T-helper 1 cell (primary cell): ENCODE measurements at regions not wholly inside any gene's neighbourhood (a gene's known extent, or its start where the extent isn't known, plus 50 kb on each side); places are given as distances from the start of the nearest gene placed in this dataset.

ENCODE experiments used
- DNase-seq, 5 donors: peaks; one replicate each; pipeline ENCODE4 v3.0.0-alpha.2; 2012 to 2020

DNA sequence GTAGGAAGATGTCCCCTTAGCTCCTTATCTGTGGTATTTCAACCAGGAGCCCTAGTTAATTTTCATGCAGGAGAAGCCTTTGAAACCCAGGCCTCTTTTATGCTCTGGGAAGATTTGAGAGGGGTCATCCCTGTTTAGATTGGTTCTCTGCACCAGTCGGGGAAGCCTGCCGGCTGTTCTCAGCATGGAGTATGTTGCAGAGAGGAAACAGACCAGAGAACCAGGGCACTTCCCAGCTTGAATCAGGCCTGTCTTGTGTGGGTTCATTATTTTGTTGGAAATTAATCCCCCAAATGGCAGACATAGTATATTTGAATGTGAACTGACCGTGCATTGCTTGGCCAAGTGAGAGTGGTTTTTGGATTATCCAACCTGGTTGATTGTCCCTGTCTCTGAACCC is 1082.1 kb upstream of the RBFOX1 start:
- no peak for DNase-seq

DNA sequence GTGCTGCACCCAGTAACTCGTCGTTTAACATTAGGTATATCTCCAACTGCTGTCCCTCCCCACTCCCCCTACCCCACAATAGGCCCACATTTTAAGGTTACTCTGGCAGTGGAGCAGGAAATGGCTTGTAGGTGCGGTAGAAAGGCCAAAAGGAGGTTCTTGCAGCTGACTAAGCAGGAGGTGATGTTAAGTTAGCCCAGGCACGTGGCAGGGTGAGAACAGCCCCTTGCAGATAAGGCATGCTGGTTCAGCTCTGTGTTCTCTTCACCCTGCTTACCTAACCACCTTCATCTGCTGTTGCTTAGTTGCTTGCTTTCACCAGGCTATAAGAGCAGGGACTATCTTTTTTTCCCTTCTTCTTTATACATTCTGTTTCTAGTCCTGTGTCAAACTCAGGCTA is 1082.8 kb upstream of the RBFOX1 start:
- no peak for DNase-seq

DNA sequence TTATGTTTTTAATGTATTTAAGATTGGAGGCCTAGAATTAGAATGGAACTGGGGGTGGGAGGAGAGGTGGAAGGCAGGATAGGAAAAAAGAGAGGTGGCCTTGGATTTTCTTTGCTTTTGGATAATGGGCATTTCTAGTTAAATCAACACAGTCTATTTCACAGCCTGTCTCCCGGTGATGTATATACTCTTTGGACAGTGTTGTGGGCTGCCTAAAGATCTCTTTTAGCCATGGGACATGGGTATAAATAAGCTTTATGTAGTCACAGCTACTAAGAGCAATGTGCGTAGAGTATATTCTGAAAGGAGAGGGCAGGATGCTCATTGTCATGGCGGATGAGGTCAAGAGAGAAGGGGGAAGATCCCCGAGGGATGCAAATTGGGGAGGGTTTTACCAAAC is 1084.4 kb upstream of the RBFOX1 start:
- no peak for DNase-seq

DNA sequence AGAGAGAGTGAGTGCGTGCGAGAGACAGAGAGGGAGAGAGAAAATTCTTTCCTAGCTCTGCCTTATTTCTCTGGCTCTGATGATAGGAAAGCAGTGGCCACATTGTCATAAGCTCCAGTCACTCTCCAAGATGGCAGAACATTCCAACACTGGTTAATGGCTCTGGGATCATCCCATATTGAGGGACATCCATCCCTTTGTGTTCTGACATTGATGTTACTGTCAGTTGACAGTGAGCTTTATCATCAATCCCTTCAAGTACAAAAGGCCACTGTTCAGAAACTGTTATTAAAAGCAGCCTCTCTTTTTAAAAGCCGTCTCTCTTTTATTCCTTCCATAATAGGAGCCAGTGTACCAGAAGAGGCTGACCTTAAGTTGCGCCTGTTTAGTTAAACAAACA is 1084.9 kb upstream of the RBFOX1 start:
- DNase-seq: no peak

DNA sequence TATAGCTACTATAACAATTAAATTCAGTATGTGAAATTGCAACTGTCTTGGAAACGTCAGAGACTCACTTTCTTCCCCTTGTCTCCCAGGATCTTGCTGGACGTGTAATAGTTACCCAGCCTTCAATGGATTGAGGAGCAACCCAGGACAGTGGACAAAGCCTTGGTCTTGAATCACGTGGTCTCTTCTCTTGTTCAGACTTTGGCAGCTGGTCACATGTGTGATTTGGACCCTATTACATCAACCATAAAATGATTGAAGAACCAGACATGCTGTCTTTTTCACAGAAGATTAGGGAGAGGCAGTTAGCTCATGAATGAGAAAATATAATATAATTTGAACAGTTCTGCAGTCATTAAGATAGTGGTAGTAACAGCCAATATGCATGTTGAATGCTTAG is 1085.5 kb upstream of the RBFOX1 start:
- DNase-seq: no peak

DNA sequence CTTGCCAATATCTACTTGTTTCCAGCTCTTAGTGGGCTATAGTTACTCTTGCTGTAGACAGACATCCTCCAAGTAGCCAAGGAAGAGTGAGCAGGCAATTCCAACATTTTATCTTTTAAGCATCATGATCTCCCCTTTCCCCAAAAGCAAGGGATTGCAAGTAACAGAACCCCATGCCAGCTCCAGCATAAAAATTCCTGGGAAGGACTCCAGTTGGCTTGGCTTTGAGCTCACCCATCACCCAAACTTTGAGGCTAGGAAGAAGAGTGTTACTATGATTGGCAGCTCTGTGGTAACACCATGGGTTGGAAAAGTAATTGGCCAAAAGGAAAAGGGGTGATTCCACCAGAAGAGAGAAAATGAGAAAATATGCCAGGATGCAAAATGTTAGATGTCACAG is 1086.4 kb upstream of the RBFOX1 start:
- DNase-seq: no peak

GRCh38 chr16:6232056-6232455 is 1100.6 kb upstream of the RBFOX1 start:
- DNase-seq: no peak

- no peak for DNase-seq
Measured at GRCh38 chr16:6231398-6231797, 1101.2 kb upstream of the RBFOX1 start.

GRCh38 chr16:6229186-6229585 is 1103.5 kb upstream of the RBFOX1 start:
- no peak for DNase-seq

GRCh38 chr16:6218855-6219254 is 1113.8 kb upstream of the RBFOX1 start:
- DNase-seq: no peak

- no peak for DNase-seq
Measured at GRCh38 chr16:6216836-6217235, 1115.8 kb upstream of the RBFOX1 start.

GRCh38 chr16:6211644-6212043 is 1114.0 kb upstream of the EEF2KMT start:
- DNase-seq: no peak

DNA sequence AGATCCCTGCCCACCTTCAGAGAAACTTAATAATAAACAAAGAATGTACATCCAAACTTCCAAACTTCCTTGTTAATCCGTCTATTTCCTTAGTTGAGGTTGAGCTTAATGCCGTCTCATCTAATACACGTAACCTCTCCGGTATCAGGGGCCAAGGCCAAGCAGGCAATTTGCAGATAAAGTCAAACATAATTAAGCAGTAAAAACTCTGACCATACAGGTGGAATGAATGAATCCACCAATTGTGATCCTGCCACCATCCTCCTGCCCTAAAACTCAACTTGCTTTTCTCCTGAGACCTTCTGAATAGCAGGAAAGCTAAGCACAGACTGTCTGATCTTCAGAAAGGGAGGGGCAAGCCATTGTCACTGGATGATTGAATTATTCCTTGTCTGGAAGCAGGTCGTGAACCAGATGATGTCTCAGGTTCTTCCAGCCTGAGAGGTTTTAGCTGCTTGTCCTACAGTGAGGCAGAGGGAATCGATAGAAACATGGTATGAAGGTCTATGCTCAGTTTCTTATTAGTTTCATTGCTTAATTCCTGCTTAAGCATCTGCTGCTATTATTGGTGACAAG is 1111.8 kb upstream of the EEF2KMT start:
- DNase-seq: no peak

GRCh38 chr16:6207580-6207979 is 1110.0 kb upstream of the EEF2KMT start:
- no peak for DNase-seq

GRCh38 chr16:6207124-6207523 is 1109.5 kb upstream of the EEF2KMT start:
- no peak for DNase-seq

GRCh38 chr16:6206080-6206479 is 1108.5 kb upstream of the EEF2KMT start:
- no peak for DNase-seq

- no peak for DNase-seq
Measured at GRCh38 chr16:6204945-6205344, 1107.3 kb upstream of the EEF2KMT start.

- no peak for DNase-seq
Measured at GRCh38 chr16:6200861-6201260, 1103.3 kb upstream of the EEF2KMT start.

DNA sequence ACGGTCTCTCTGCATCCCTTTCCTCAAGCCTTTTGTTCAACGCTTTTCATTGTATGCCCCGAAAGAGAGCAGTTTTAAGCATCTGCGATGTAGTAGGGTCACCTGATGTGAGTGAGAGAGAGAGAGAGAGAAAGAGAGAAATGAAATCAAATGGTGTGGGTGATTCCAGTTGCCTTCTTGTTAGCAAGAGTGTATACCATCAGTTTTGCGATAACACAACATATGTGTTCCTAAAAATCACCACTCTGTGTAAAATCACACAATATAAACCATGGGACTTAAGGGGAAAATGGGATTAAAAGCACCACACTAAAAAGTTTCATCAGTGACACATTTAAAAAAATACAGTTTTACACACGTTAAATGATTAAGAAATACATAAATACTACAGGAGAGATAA is 1102.7 kb upstream of the EEF2KMT start:
- no peak for DNase-seq

- no peak for DNase-seq
Measured at GRCh38 chr16:6195966-6196365, 1098.4 kb upstream of the EEF2KMT start.

DNA sequence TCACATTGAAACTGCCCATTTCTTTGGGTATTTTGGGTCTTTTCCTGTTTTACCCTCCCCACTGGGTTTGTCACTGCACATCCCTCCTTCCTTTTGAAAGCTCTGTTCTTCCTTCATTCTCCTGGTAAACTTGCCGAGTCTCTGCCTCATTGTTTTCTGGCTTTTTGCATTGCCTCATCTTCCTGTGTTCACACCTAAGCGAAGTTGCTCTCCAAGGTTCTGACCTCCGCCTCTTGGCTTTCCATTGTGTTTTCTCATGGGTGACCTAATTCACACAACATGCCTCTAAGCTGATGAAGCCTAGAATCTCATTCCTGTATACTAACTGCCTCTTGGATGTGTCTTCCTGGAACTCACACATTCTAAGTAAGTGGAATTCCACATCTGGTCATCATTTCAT is 1096.1 kb upstream of the EEF2KMT start:
- DNase-seq: no peak

- no peak for DNase-seq
Measured at GRCh38 chr16:6192984-6193383, 1095.4 kb upstream of the EEF2KMT start.

DNA sequence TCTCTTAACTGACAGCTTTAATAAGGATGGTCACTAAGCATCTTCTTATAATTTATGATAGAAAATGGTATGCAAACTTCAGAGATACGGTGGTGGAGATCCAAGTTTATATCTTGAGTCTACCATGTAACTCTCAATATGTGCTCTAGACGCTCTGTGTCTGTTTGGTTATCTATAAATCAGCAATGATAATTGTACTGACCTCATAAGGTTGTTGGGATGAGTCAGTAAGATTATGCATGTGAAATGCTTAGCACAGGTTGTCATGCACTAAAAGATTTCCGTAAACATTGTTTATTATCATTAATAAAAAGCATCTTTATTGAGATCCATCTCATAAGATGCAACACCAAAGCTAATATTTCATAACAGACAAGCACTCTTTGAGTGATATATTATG is 1094.9 kb upstream of the EEF2KMT start:
- no peak for DNase-seq

DNA sequence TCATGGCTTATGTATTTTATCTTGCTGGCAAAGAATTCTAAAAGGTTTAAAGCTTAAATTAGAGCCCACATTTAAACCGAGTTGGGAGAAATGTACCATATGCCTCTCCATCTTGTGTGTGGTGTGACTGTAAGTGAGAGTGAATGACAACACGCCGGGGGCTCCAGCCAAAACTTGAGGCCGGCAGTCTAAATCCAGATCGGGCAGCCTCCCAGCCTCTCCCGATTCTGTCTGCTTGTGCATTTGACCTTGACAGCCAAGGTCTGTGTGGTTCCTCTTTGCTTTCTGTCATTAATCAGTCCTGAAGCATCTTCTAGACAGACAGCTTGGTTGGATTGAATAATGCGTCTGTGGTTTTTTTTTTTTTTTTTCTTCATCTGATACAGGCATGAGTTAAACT is 1093.2 kb upstream of the EEF2KMT start:
- no peak for DNase-seq

- no peak for DNase-seq
Measured at GRCh38 chr16:6189216-6189615, 1091.6 kb upstream of the EEF2KMT start.
